IMR-90 (cell line): ENCODE measurements at regions not wholly inside any gene's neighbourhood (a gene's known extent, or its start where the extent isn't known, plus 50 kb on each side); places are given as distances from the start of the nearest gene placed in this dataset.

ENCODE experiments used
- ATAC-seq: fragments of 200-7000 bp; cut with Tn5 transposase; 2 replicates; pipeline ENCODE4 v1.9.1; 2020; ENCODE audit warnings: low read depth, mild to moderate bottlenecking, moderate library complexity
- BruUV-seq: library from RNA; stranded (reverse); fragments of 400-500 nt; replicated peaks from 2 replicates; lab custom pipeline; 2021; lab: Mats Ljungman, UMichigan
- CTCF ChIA-PET: fragments of 300-600 bp; formaldehyde crosslinking; extraction: SDS; loops from one replicate; lab custom pipeline; 2021; ENCODE audit warnings: antibody characterized with exemption; lab: Yijun Ruan, JAX
- POLR2A ChIA-PET: fragments of 300-600 bp; sonication (Branson Sonifier 250); formaldehyde crosslinking; loops from one replicate; lab custom pipeline; 2022; ENCODE audit warnings: antibody characterized with exemption; ENCODE audit not compliant: unreplicated experiment; lab: Charles Lee
- DNase-seq: peaks from one replicate; pipeline ENCODE4 v3.0.0; 2013
- H2AFZ ChIP-seq: replicated peaks from 2 replicates; pipeline ENCODE3; 2013; ENCODE audit warnings: low read length, mild to moderate bottlenecking; ENCODE audit not compliant: poor library complexity
- H2AK5ac ChIP-seq: 2 replicates; pipeline ENCODE4 v1.6.1; 2013; ENCODE audit warnings: low read depth, low read length, inconsistent platforms
- H2AK9ac ChIP-seq: replicated peaks from 2 replicates; pipeline ENCODE3; 2013; ENCODE audit warnings: mild to moderate bottlenecking, low read depth, low read length, moderate library complexity; ENCODE audit not compliant: poor library complexity
- H2BK120ac ChIP-seq: 2 replicates; pipeline ENCODE4 v1.6.1; 2013; ENCODE audit warnings: low read depth, low read length, inconsistent platforms
- H2BK15ac ChIP-seq: 3 replicates; pipeline ENCODE4 v1.6.1; 2013; ENCODE audit warnings: low read depth, low read length, inconsistent platforms
- H2BK20ac ChIP-seq: 2 replicates; pipeline ENCODE4 v1.6.1; 2013; ENCODE audit warnings: low read depth, mild to moderate bottlenecking, inconsistent platforms, low read length, moderate library complexity
- H2BK5ac ChIP-seq: 2 replicates; pipeline ENCODE4 v1.6.1; 2013; ENCODE audit warnings: mild to moderate bottlenecking, low read depth, low read length, inconsistent platforms; ENCODE audit not compliant: poor library complexity, severe bottlenecking
- H3K14ac ChIP-seq: replicated peaks from 2 replicates; pipeline ENCODE4 v1.6.1; 2013; ENCODE audit warnings: low read depth, low read length, inconsistent platforms
- H3K18ac ChIP-seq: 2 replicates; pipeline ENCODE4 v1.6.1; 2013; ENCODE audit warnings: low read depth, low read length, control low read depth
- H3K23ac ChIP-seq: 2 replicates; pipeline ENCODE4 v1.6.1; 2013; ENCODE audit warnings: low read depth, low read length, inconsistent platforms
- H3K27ac ChIP-seq: 2 replicates; pipeline ENCODE4 v1.5.1; 2013; ENCODE audit warnings: mild to moderate bottlenecking, control low read depth, low read length; ENCODE audit not compliant: insufficient read depth
- H3K27me3 ChIP-seq: 2 replicates; pipeline ENCODE4 v1.6.1; 2013; ENCODE audit warnings: low read length; ENCODE audit not compliant: control insufficient read depth, insufficient read depth
- H3K36me3 ChIP-seq: 2 replicates; pipeline ENCODE4 v1.6.1; 2013; ENCODE audit warnings: low read length, mixed read lengths; ENCODE audit not compliant: control insufficient read depth, insufficient read depth
- H3K4ac ChIP-seq: 2 replicates; pipeline ENCODE4 v1.6.1; 2013; ENCODE audit warnings: low read depth, low read length, inconsistent platforms
- H3K4me1 ChIP-seq: 2 replicates; pipeline ENCODE4 v1.6.1; 2013; ENCODE audit warnings: low read length, mixed read lengths; ENCODE audit not compliant: control insufficient read depth, insufficient read depth
- H3K4me2 ChIP-seq: 2 replicates; pipeline ENCODE4 v1.6.1; 2013; ENCODE audit warnings: low read depth, mild to moderate bottlenecking, control low read depth, low read length, moderate library complexity
- H3K4me3 ChIP-seq: 2 replicates; pipeline ENCODE4 v1.5.1; 2013; ENCODE audit warnings: low read depth, mild to moderate bottlenecking, control low read depth, low read length, moderate library complexity; ENCODE audit not compliant: insufficient read depth
- H3K56ac ChIP-seq: 2 replicates; pipeline ENCODE4 v1.6.1; 2013; ENCODE audit warnings: low read length, inconsistent platforms; ENCODE audit not compliant: insufficient read depth; ENCODE audit errors: extremely low read depth
- H3K79me1 ChIP-seq, 2 experiments: 2 replicates each; pipeline ENCODE4 v1.6.1; 2013; ENCODE audit warnings: low read length in 2 of 2, inconsistent platforms in 1 of 2, low read depth in 1 of 2
- H3K9ac ChIP-seq: 2 replicates; pipeline ENCODE4 v1.6.1; 2013; ENCODE audit warnings: low read depth, low read length, control low read depth
- H3K9me1 ChIP-seq: 2 replicates; pipeline ENCODE4 v1.6.1; 2013; ENCODE audit warnings: low read length, inconsistent platforms; ENCODE audit not compliant: insufficient read depth
- H3K9me3 ChIP-seq: 2 replicates; pipeline ENCODE4 v1.6.1; 2013; ENCODE audit warnings: low read length; ENCODE audit not compliant: control insufficient read depth, insufficient read depth
- H4K20me1 ChIP-seq: 2 replicates; pipeline ENCODE4 v1.6.1; 2013; ENCODE audit warnings: low read length, inconsistent platforms; ENCODE audit not compliant: insufficient read depth
- H4K5ac ChIP-seq: 2 replicates; pipeline ENCODE4 v1.6.1; 2013; ENCODE audit warnings: mild to moderate bottlenecking, low read depth, low read length, control low read depth
- H4K8ac ChIP-seq, 2 experiments: 2 replicates each; pipeline ENCODE4 v1.6.1; 2013; ENCODE audit warnings: low read depth in 2 of 2, low read length in 2 of 2, control low read depth in 1 of 2, inconsistent platforms in 1 of 2
- H4K91ac ChIP-seq: 2 replicates; pipeline ENCODE4 v1.6.1; 2013; ENCODE audit warnings: low read depth, low read length, inconsistent platforms; ENCODE audit not compliant: insufficient read depth
- CEBPB ChIP-seq: IDR thresholded peaks from 2 replicates; pipeline ENCODE4 v1.6.1; 2012; ENCODE audit warnings: low read depth, low read length, improper control_type of control experiment
- CHD1 ChIP-seq: IDR thresholded peaks from 2 replicates; pipeline ENCODE4 v1.6.1; 2012; ENCODE audit warnings: low read depth, low read length, improper control_type of control experiment
- ELK1 ChIP-seq: fragments of 150-350 bp; IDR thresholded peaks from 2 replicates; pipeline ENCODE4 v1.6.1; 2016; ENCODE audit warnings: low read depth, mild to moderate bottlenecking, low read length, moderate library complexity, borderline replicate concordance
- MAFK ChIP-seq: IDR thresholded peaks from 2 replicates; pipeline ENCODE4 v1.6.1; 2012; ENCODE audit warnings: low read depth, low read length, improper control_type of control experiment
- POLR2A ChIP-seq: IDR thresholded peaks from 2 replicates; pipeline ENCODE4 v1.6.1; 2012; ENCODE audit warnings: mild to moderate bottlenecking, low read depth, low read length
- RAD21 ChIP-seq: IDR thresholded peaks from 2 replicates; pipeline ENCODE4 v1.6.1; 2012; ENCODE audit warnings: low read length, improper control_type of control experiment
- RCOR1 ChIP-seq: IDR thresholded peaks from 2 replicates; pipeline ENCODE4 v1.6.1; 2012; ENCODE audit warnings: mild to moderate bottlenecking, low read length, improper control_type of control experiment; ENCODE audit not compliant: insufficient replicate concordance
- RFX5 ChIP-seq: IDR thresholded peaks from 2 replicates; pipeline ENCODE4 v1.8.0; 2012; ENCODE audit warnings: low read depth, mild to moderate bottlenecking, low read length, moderate library complexity
- WGBS, 2 experiments: methylation state at CpG; one replicate each; pipeline versions ENCODE4 v1.1.5 to v1.1.7; 2013; ENCODE audit warnings: missing lambda C conversion rate in 2 of 2; ENCODE audit not compliant: insufficient read length in 1 of 2; ENCODE audit errors: extremely low coverage in 2 of 2; 5-methylcytosine and 5-hydroxymethylcytosine counted together
- dilution Hi-C: fragments of 300-500 bp; cut with HindIII; formaldehyde crosslinking; loops from one replicate; pipeline ENCODE4 v1.14.3; 2018; ENCODE audit warnings: low sequenced_read_pairs; ENCODE audit not compliant: unreplicated experiment
- in situ Hi-C: fragments of 300-500 bp; cut with MboI; formaldehyde crosslinking; loops from 3 replicates; pipeline ENCODE4 v1.14.3; 2019; ENCODE audit warnings: low sequenced_read_pairs, inconsistent platforms, mixed read lengths
- intact Hi-C: fragments of 100-400 bp; cut with micrococcal nuclease; formaldehyde crosslinking; loops from 2 replicates; pipeline ENCODE4 v1.10.0; 2022
- TF ChIP-seq, protein P1 (sequence below): conservative IDR thresholded peaks from 2 replicates; pipeline ENCODE4 v1.5.1; 2012; ENCODE audit warnings: mild to moderate bottlenecking, low read depth, low read length, improper control_type of control experiment

GRCh38 chr13:39196965-39197646 lies 158.8 kb downstream of the NHLRC3 start:
- Histone ChIP-seq H4K91ac (no peak overlapping the region), H2AFZ (no peak overlapping the region), H3K18ac (no peak overlapping the region), H3K36me3 (no peaks in the 10 kb centered on the region), H3K27ac (no peak overlapping the region), H4K20me1 (no peaks in the 10 kb centered on the region), H3K4ac (no peak overlapping the region), H3K23ac (no peak overlapping the region), H3K4me1 (no peaks in the 10 kb centered on the region), H3K14ac (no peak overlapping the region), H3K27me3 (no peaks in the 10 kb centered on the region), H2AK5ac (no peak overlapping the region), H3K9me3 (no peaks in the 10 kb centered on the region), H3K4me3 (no peak overlapping the region), H3K79me1 (no peaks in the 10 kb centered on the region), H3K56ac (no peak overlapping the region), H2BK5ac (no peak overlapping the region), H3K9ac (no peak overlapping the region), H2BK20ac (no peak overlapping the region), H3K4me2 (no peak overlapping the region), H2BK120ac (no peak overlapping the region), H4K5ac (no peak overlapping the region), H2BK15ac (no peak overlapping the region), H2AK9ac (no peak overlapping the region), H4K8ac (no peak overlapping the region), H3K9me1 (no peaks in the 10 kb centered on the region)
- dilution Hi-C loops (no loop called here), in situ Hi-C loops (no loop called here), intact Hi-C loops (no loop called here)
- WGBS, 2 experiments = 80% methylated on average over 1 of the region's 5 CpGs; no CpG with 5 or more reads in 1 of the 2 experiments
- TF ChIP-seq, protein P1, sequence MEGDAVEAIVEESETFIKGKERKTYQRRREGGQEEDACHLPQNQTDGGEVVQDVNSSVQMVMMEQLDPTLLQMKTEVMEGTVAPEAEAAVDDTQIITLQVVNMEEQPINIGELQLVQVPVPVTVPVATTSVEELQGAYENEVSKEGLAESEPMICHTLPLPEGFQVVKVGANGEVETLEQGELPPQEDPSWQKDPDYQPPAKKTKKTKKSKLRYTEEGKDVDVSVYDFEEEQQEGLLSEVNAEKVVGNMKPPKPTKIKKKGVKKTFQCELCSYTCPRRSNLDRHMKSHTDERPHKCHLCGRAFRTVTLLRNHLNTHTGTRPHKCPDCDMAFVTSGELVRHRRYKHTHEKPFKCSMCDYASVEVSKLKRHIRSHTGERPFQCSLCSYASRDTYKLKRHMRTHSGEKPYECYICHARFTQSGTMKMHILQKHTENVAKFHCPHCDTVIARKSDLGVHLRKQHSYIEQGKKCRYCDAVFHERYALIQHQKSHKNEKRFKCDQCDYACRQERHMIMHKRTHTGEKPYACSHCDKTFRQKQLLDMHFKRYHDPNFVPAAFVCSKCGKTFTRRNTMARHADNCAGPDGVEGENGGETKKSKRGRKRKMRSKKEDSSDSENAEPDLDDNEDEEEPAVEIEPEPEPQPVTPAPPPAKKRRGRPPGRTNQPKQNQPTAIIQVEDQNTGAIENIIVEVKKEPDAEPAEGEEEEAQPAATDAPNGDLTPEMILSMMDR = no peak
- TF ChIP-seq ELK1 (no peak), CHD1 (no peak), RCOR1 (no peak), MAFK (no peak), POLR2A (no peak), RAD21 (no peak), RFX5 (no peak), CEBPB (no peak)
- ATAC-seq (no peak), DNase-seq (no peak)
- ChIA-PET POLR2A (no interaction called here), CTCF (no interaction called here)
- no TSS peak for BruUV-seq
